ENCODE measurements at regions not wholly inside any gene's neighbourhood (a gene's known extent, or its start where the extent isn't known, plus 50 kb on each side); places are given as distances from the start of the nearest gene placed in this dataset.
A peak's percentile ranks its signal among the peaks of the same experiment; 100 is the strongest.

DNA sequence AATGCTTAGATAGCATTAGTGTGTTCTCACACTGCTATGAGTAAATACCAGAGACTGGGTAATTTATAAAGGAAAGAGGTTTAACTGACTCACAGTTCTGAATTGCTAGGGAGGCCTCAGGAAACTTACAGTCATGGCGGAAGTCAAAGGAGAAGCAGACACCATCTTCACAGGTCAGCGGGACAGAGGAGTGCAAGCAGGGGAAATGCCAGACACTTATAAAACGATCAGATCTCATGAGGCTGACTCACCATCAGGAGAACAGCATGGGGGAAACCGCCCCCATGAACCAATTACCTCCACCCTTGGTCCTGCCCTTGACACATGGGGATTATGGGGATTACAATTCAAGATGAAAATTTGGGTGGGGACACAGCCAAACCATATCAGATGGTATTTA, 381.5 kb upstream of the DPPA4 start:
- WGBS = 80% methylated on average over 4 of the region's 4 CpGs
- no peaks in the 10 kb centered on the region for H3K9me3 ChIP-seq (ENCODE audit: control insufficient read depth, low read length)

DNA sequence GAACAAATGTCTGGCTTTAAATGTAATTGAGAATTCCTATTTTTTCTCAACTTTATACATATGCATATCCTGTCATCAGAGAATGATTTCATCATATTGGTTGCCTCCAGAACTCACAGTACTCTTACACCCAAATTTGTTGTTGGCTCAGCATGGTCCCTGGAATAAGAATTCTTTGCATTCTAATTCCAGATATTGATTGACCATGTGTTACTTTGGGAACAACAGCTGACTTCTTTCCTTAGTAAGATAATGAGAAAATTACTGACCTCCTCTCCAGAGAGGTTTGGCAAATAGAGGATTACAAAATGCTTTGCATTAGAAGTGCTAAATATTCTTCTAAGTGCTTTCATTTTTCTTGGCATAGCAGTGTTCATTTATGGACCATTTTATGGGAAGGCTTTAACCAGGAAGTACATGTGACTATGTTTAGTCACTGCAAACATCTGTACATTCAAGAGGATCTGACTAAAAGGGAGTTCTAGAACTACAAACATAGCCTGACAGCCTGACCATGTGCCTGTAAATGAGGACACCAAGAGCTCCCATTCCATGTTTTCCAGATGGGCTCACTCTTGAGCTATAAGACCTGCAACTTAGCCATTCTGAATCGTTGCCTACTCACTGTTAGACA, 391.6 kb upstream of the DPPA4 start:
- Histone ChIP-seq H3K27me3 (ENCODE audit: control insufficient read depth, insufficient read depth) (no peaks in the 10 kb centered on the region), H3K4me1 (ENCODE audit: control insufficient read depth, insufficient read depth, low read length) (no peaks in the 10 kb centered on the region), H3K9me3 (ENCODE audit: control insufficient read depth, low read length) (no peaks in the 10 kb centered on the region), H3K27ac (ENCODE audit: low read length) (no peak overlapping the region), H3K4me3 (ENCODE audit: low read length) (no peak overlapping the region)
- DNase-seq (no peak), ATAC-seq (no peak)
- WGBS = 52% methylated on average over 1 of the region's 1 CpG
- intact Hi-C loops (cut with DNase I) = no loop called here

More for the DNA sequence above, 381.5 kb upstream of the DPPA4 start:
- H3K27me3 ChIP-seq (ENCODE audit: control insufficient read depth, insufficient read depth) = no peaks in the 10 kb centered on the region
- DNase-seq (no peak), ATAC-seq (no peak)
- peaks cover 1% of the 10 kb centered on the region for H3K4me1 ChIP-seq (ENCODE audit: control insufficient read depth, insufficient read depth, low read length)
- no peak overlapping the region for H3K4me3 ChIP-seq (ENCODE audit: low read length)
- H3K27ac ChIP-seq (ENCODE audit: low read length) = no peak overlapping the region
- intact Hi-C loops (cut with DNase I) = no loop called here

DNA sequence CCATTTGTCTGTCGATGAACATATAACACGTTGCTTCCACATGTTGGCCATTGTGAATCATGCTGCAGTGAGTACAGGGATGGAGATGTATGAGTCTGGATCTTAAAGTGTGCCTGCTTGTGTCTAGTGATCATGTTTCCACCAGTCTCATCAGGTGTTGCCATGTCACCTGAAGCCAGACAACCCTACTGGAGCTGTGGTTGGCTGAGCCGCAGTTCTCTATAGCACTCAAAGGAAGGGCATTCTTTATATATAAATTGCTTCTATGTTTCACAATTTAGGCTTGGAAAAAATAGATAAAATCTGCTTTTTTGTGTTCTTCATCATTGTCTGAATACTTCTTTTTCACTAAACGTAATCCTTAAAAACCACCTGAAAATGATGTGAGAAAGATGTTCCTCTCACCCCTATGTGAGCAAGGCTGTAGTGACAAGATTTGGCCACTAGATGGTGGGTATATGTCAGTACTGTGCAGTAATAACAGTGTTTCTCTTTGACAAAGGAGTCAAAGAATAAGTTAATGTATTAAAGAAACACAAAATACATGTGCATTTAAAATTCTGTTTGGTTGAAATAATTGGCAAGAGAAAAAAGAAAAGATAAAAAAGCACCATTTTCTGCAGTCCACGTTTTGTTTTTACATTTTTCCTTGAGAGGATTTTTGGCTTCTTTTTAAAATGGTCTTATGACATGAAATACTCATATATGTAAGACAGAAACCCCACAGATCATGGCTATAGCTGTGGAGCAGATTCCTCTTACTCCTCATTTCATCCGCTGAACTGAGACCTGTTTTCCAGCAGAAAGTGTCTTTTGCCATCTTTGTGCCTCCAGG, 394.5 kb upstream of the DPPA4 start:
- no peaks in the 10 kb centered on the region for H3K9me3 ChIP-seq (ENCODE audit: control insufficient read depth, low read length)
- WGBS = 66% methylated on average over 6 of the region's 6 CpGs
- no peaks in the 10 kb centered on the region for H3K27me3 ChIP-seq (ENCODE audit: control insufficient read depth, insufficient read depth)
- H3K27ac ChIP-seq (ENCODE audit: low read length) = no peak overlapping the region
- H3K4me1 ChIP-seq (ENCODE audit: control insufficient read depth, insufficient read depth, low read length) = no peaks in the 10 kb centered on the region
- no peak overlapping the region for H3K4me3 ChIP-seq (ENCODE audit: low read length)
- intact Hi-C loops (cut with DNase I) = loop anchor here in 3 of 4 donors (10.0 kb wide), 1 partner anchor 583 kb away; no protein-coding TSS in a partner anchor
- ATAC-seq (peak; percentile 59 to 66), DNase-seq (no peak)

DNA sequence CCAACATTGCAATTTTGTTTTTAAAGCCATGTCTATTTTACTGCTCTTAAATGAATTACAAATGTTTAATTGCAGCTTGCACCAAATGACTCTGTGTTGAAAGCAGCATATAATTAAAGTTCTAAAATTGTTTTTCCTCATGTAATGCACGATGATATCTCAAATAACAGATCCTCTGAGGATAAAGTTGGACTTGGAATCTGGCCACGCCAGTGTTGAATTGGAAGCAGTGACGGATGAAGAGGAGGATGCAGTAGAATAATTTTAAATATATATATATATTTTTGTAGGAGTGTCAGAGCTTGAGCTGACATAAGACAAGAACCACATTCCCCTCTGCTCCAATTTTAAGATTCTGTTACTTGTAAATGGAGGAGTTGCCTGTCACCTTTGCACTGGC, 406.6 kb upstream of the DPPA4 start:
- intact Hi-C loops (cut with DNase I) = no loop called here
- ATAC-seq = no peak
- Histone ChIP-seq H3K27me3 (ENCODE audit: control insufficient read depth, insufficient read depth) (no peaks in the 10 kb centered on the region), H3K27ac (ENCODE audit: low read length) (no peak overlapping the region), H3K4me3 (ENCODE audit: low read length) (no peak overlapping the region), H3K9me3 (ENCODE audit: control insufficient read depth, low read length) (no peaks in the 10 kb centered on the region), H3K4me1 (ENCODE audit: control insufficient read depth, insufficient read depth, low read length) (no peaks in the 10 kb centered on the region)
- DNase-seq = no peak
- WGBS = 41% methylated on average over 3 of the region's 3 CpGs

DNA sequence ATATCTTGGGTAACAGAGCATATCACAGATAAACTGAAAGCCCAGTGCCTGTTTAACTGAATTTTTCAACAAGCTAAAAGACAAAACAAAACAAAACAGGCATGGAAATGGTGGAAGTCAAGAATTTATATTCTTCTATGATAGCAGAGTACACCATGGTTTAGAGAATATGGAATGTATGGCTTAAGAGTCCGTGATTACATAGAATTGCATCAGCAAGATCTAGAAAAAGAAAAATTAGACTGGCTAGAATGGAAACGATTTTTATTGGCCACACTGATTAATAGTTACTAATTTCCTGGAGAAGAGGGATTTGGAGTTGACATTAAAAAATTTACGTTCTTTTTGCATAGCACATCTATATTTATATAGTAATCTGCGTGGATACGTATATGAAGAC, 435.2 kb upstream of the DPPA4 start:
- Histone ChIP-seq H3K9me3 (ENCODE audit: control insufficient read depth, low read length) (no peaks in the 10 kb centered on the region), H3K27ac (ENCODE audit: low read length) (no peak overlapping the region), H3K27me3 (ENCODE audit: control insufficient read depth, insufficient read depth) (no peaks in the 10 kb centered on the region), H3K4me1 (ENCODE audit: control insufficient read depth, insufficient read depth, low read length) (no peaks in the 10 kb centered on the region), H3K4me3 (ENCODE audit: low read length) (no peak overlapping the region)
- 84% methylated on average over 5 of the region's 5 CpGs for WGBS
- intact Hi-C loops (cut with DNase I) = no loop called here
- ATAC-seq = no peak
- DNase-seq = no peak

DNA sequence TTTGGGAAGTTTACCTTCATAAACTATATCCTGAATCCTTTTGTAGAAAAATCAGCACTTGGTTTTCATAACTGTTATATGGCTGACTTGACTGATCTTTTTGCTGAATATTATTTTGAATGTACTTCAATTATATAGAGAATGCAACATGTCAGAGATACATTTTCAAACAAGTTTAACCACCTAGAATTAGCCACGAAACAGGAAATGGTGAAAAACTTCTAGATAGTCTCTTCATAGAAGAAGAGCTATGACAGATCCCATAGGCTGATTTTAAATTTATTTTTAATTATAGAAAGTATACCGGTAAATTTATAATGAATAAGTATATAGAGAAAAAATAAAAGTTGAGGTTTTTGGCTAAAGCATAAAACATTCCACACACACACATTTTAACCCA, 436.8 kb upstream of the DPPA4 start:
- intact Hi-C loops (cut with DNase I) = no loop called here
- 76% methylated on average over 2 of the region's 2 CpGs for whole genome bisulfite sequencing
- H3K27ac ChIP-seq (ENCODE audit: low read length) = no peak overlapping the region

DNA sequence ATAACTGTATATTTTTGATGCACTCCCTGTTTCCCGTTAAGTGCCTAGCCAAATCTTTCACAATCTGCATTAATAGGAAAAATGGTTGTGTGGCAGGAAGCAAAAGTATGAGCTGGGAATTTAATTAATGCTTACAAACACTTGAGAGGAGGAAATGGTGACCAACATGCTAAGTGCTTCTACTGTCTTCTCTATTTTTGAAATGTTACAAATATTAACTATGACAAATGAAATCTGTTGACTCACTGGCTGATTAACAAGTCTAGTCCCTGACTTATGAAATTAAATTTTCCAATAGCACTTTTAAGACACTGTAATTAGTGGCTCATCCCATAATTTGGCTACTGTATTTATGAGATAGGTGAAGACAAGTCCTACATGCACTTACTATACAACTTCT, 446.9 kb upstream of the DPPA4 start:
- intact Hi-C loops (cut with DNase I) = no loop called here
- no peak overlapping the region for H3K4me3 ChIP-seq (ENCODE audit: low read length)
- no peak overlapping the region for H3K27ac ChIP-seq (ENCODE audit: low read length)
- peaks cover 2% of the 10 kb centered on the region for H3K9me3 ChIP-seq (ENCODE audit: control insufficient read depth, low read length)
- no peaks in the 10 kb centered on the region for H3K27me3 ChIP-seq (ENCODE audit: control insufficient read depth, insufficient read depth)
- DNase-seq = no peak
- no peaks in the 10 kb centered on the region for H3K4me1 ChIP-seq (ENCODE audit: control insufficient read depth, insufficient read depth, low read length)
- ATAC-seq = no peak
- 56% methylated on average over 1 of the region's 1 CpG for WGBS

More for the DNA sequence above, 436.8 kb upstream of the DPPA4 start:
- ATAC-seq (no peak), DNase-seq (no peak)
- Histone ChIP-seq H3K27me3 (ENCODE audit: control insufficient read depth, insufficient read depth) (no peaks in the 10 kb centered on the region), H3K4me3 (ENCODE audit: low read length) (no peak overlapping the region), H3K4me1 (ENCODE audit: control insufficient read depth, insufficient read depth, low read length) (no peaks in the 10 kb centered on the region), H3K9me3 (ENCODE audit: control insufficient read depth, low read length) (no peaks in the 10 kb centered on the region)

DNA sequence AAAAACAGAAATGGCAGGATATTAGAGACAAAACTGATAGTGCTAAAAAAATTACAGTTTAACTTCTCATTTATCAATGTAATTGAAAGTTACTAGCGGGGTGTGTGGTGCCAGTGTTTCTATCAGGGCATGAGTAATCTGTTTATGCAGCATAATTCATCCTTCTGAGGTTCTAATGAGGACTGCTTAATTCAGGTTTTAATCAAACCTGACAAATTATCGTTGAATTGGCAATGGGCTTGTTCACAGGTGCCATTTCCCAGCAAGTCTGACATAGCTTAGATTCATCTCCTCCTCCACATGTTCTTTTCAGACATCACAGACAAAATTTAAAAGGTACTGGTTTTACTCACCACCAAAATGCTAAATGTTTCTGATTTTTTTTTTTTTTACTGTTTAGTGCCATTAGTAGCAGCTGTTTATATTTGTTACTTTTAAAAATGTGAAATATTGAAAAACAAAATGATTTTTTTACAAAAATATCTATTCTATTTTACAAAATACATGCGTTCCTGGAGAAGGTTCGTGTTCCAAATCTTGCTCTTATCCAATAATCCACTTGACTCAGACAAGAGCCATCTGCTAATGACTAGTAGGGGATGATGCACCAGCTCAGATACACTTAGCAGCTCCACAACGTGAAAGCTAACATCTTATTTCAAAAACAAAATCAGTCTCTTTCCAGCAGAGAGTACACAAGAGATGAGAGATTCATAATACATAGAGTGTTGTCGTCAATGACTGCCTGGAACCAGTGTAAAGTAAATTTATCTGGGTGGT, 447.7 kb upstream of the DPPA4 start:
- Histone ChIP-seq H3K9me3 (ENCODE audit: control insufficient read depth, low read length) (no peaks in the 10 kb centered on the region), H3K4me3 (ENCODE audit: low read length) (no peak overlapping the region), H3K27me3 (ENCODE audit: control insufficient read depth, insufficient read depth) (no peaks in the 10 kb centered on the region), H3K27ac (ENCODE audit: low read length) (no peak overlapping the region), H3K4me1 (ENCODE audit: control insufficient read depth, insufficient read depth, low read length) (no peaks in the 10 kb centered on the region)
- no peak for ATAC-seq
- no peak for DNase-seq
- 60% methylated on average over 6 of the region's 6 CpGs for WGBS
- intact Hi-C loops (cut with DNase I) = no loop called here

DNA sequence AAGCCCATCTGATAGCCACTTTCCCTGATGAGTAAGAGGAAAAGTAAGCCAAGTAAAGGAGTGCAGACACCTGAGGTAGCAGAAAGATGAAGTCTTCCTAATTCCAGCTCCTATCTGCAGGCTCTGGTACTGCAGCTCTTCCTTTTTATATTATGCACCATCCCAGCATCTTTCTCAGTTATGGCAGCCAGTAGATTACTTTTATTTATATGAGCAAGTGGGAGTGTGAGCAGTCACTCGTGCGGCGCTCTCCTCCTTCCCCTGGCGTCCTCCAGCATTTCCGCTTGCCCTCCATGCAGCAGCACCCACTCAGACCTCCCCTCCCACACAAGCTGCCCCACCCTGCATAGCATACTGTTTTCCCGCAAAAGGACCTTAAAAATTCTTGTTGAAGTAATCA, 465.9 kb upstream of the DPPA4 start:
- intact Hi-C loops (cut with DNase I) = no loop called here
- no peaks in the 10 kb centered on the region for H3K27me3 ChIP-seq (ENCODE audit: control insufficient read depth, insufficient read depth)
- H3K9me3 ChIP-seq (ENCODE audit: control insufficient read depth, low read length) = no peaks in the 10 kb centered on the region
- DNase-seq = no peak
- WGBS = 80% methylated on average over 6 of the region's 6 CpGs
- no peaks in the 10 kb centered on the region for H3K4me1 ChIP-seq (ENCODE audit: control insufficient read depth, insufficient read depth, low read length)
- no peak for ATAC-seq
- H3K4me3 ChIP-seq (ENCODE audit: low read length) = no peak overlapping the region
- H3K27ac ChIP-seq (ENCODE audit: low read length) = no peak overlapping the region

DNA sequence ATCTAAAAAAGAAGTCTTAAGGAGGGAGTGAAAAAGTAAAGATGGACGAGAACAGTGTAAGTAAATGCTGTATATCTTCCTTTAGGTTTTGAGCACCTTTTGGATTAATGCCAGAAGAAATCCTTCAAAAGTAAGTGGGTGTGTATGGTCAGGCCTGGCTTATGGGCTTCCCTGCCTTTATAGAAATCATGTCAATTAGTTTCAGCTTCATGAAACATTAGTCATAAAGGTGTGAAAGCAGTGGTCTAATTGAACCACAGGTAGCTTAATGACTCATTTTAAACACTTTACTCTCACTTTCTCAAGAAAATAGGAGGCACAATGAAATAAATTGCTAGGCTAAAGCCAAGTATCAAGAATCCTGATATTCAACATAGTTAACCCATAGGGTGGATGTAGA, 467.4 kb upstream of the DPPA4 start:
- 90% methylated on average over 1 of the region's 1 CpG for WGBS
- Histone ChIP-seq H3K4me3 (ENCODE audit: low read length) (no peak overlapping the region), H3K4me1 (ENCODE audit: control insufficient read depth, insufficient read depth, low read length) (no peaks in the 10 kb centered on the region), H3K27me3 (ENCODE audit: control insufficient read depth, insufficient read depth) (no peaks in the 10 kb centered on the region), H3K9me3 (ENCODE audit: control insufficient read depth, low read length) (no peaks in the 10 kb centered on the region), H3K27ac (ENCODE audit: low read length) (no peak overlapping the region)
- ATAC-seq = no peak
- intact Hi-C loops (cut with DNase I) = no loop called here
- no peak for DNase-seq

DNA sequence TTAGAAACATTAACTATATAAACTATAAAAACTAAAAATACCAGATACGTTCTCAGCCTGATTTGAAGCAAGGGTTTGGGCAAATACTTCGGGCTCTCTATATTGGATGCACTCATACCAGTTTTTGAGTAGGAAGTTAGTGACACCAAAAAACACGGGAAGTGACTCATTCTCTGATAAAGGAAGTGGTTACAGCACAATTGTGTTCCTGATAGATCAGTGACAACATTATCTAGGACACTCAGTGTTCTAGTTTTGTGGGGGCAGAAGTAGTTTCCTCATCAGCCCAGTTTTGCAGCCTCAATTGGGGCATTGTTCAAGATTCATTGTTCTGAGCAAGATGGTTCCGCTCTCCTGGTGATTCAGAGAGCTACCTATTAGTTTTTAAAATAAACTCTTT, 469.6 kb upstream of the DPPA4 start:
- no peak overlapping the region for H3K4me3 ChIP-seq (ENCODE audit: low read length)

More for the DNA sequence above, 469.6 kb upstream of the DPPA4 start:
- Histone ChIP-seq H3K27me3 (ENCODE audit: control insufficient read depth, insufficient read depth) (no peaks in the 10 kb centered on the region), H3K9me3 (ENCODE audit: control insufficient read depth, low read length) (no peaks in the 10 kb centered on the region), H3K4me1 (ENCODE audit: control insufficient read depth, insufficient read depth, low read length) (no peaks in the 10 kb centered on the region), H3K27ac (ENCODE audit: low read length) (no peak overlapping the region)
- ATAC-seq (peak; percentile 38 to 80), DNase-seq (no peak)
- intact Hi-C loops (cut with DNase I) = no loop called here
- 36% methylated on average over 4 of the region's 4 CpGs for WGBS

Measured in right cardiac atrium (tissue), 5 donors.